ENCODE measurements at regions not wholly inside any gene's neighbourhood (a gene's known extent, or its start where the extent isn't known, plus 50 kb on each side); places are given as distances from the start of the nearest gene placed in this dataset.
A peak's percentile ranks its signal among the peaks of the same experiment; 100 is the strongest.

- no peak for TF ChIP-seq CTCF (IDR thresholded peaks at IDR 0.05; ENCODE audit: insufficient read depth, low read depth, low read length)
- H3K36me3 ChIP-seq (ENCODE audit: control insufficient read depth, insufficient read depth, low read length) = no peaks in the 10 kb centered on the region
- no peak overlapping the region for H3K4me3 ChIP-seq (ENCODE audit: low read depth, low read length)
- ChIA-PET CTCF (no interaction called here), POLR2A (no interaction called here)
- no peak for DNase-seq (ENCODE audit: low read depth)
- no peaks in the 10 kb centered on the region for H3K27me3 ChIP-seq (ENCODE audit: control insufficient read depth, insufficient read depth, low read length)
These were observed 122.9 kb upstream of the RAP1B start for GRCh38 chr12:68487721-68488309.

GRCh38 chr12:68489273-68489672 lies 121.4 kb upstream of the RAP1B start:
- POLR2A ChIA-PET = no interaction called here
- no peaks in the 10 kb centered on the region for H3K27me3 ChIP-seq (ENCODE audit: control insufficient read depth, insufficient read depth, low read length)
- no peak for TF ChIP-seq CTCF (IDR thresholded peaks at IDR 0.05; ENCODE audit: insufficient read depth, low read depth, low read length)
- no peak overlapping the region for H3K4me3 ChIP-seq (ENCODE audit: low read depth, low read length)
- DNase-seq (ENCODE audit: low read depth) = no peak
- no peaks in the 10 kb centered on the region for H3K36me3 ChIP-seq (ENCODE audit: control insufficient read depth, insufficient read depth, low read length)
- CTCF ChIA-PET = no interaction called here

GRCh38 chr12:68490476-68490875 lies 120.2 kb upstream of the RAP1B start:
- no peaks in the 10 kb centered on the region for H3K27me3 ChIP-seq (ENCODE audit: control insufficient read depth, insufficient read depth, low read length)
- POLR2A ChIA-PET = no interaction called here
- no peak for DNase-seq (ENCODE audit: low read depth)
- CTCF ChIA-PET = no interaction called here
- TF ChIP-seq CTCF (IDR thresholded peaks at IDR 0.05; ENCODE audit: insufficient read depth, low read depth, low read length) = no peak
- no peaks in the 10 kb centered on the region for H3K36me3 ChIP-seq (ENCODE audit: control insufficient read depth, insufficient read depth, low read length)
- no peak overlapping the region for H3K4me3 ChIP-seq (ENCODE audit: low read depth, low read length)

GRCh38 chr12:68491204-68491960 lies 119.3 kb upstream of the RAP1B start:
- DNase-seq (ENCODE audit: low read depth) = no peak
- Histone ChIP-seq H3K27me3 (ENCODE audit: control insufficient read depth, insufficient read depth, low read length) (no peaks in the 10 kb centered on the region), H3K36me3 (ENCODE audit: control insufficient read depth, insufficient read depth, low read length) (no peaks in the 10 kb centered on the region), H3K4me3 (ENCODE audit: low read depth, low read length) (no peak overlapping the region)
- POLR2A ChIA-PET = no interaction called here
- no peak for TF ChIP-seq CTCF (IDR thresholded peaks at IDR 0.05; ENCODE audit: insufficient read depth, low read depth, low read length)
- CTCF ChIA-PET = no interaction called here

- TF ChIP-seq CTCF (IDR thresholded peaks at IDR 0.05; ENCODE audit: insufficient read depth, low read depth, low read length) = no peak
- ChIA-PET POLR2A (no interaction called here), CTCF (no interaction called here)
- Histone ChIP-seq H3K27me3 (ENCODE audit: control insufficient read depth, insufficient read depth, low read length) (no peaks in the 10 kb centered on the region), H3K36me3 (ENCODE audit: control insufficient read depth, insufficient read depth, low read length) (no peaks in the 10 kb centered on the region), H3K4me3 (ENCODE audit: low read depth, low read length) (no peak overlapping the region)
- peak; percentile 80 for DNase-seq (ENCODE audit: low read depth)
These were observed 115.2 kb upstream of the RAP1B start for GRCh38 chr12:68495336-68496070.
